Suprapubic skin (tissue), 4 donors: ENCODE measurements at regions not wholly inside any gene's neighbourhood (a gene's known extent, or its start where the extent isn't known, plus 50 kb on each side); places are given as distances from the start of the nearest gene placed in this dataset.

Experiments used
- DNase-seq, 2 donors: peaks; one replicate each; pipeline ENCODE4 v3.0.0-alpha.2; 2019; ENCODE audit warnings: low spot score in 2 of 2
- H3K27ac ChIP-seq: fragments of 200-600 bp; sonication (generic); one replicate; pipeline ENCODE4 v1.5.1; 2019
- H3K27me3 ChIP-seq: fragments of 200-600 bp; sonication (generic); one replicate; pipeline ENCODE4 v1.5.1; 2019
- H3K36me3 ChIP-seq: fragments of 200-600 bp; sonication (generic); one replicate; pipeline ENCODE4 v1.5.1; 2019
- H3K4me1 ChIP-seq: fragments of 200-600 bp; sonication (generic); one replicate; pipeline ENCODE4 v1.5.1; 2019
- H3K4me3 ChIP-seq: fragments of 200-600 bp; sonication (generic); one replicate; pipeline ENCODE4 v1.5.1; 2019; ENCODE audit warnings: mild to moderate bottlenecking
- H3K9me3 ChIP-seq: fragments of 200-600 bp; sonication (generic); one replicate; pipeline ENCODE4 v1.5.1; 2019
- EP300 ChIP-seq: sonication (generic); formaldehyde crosslinking; IDR thresholded peaks from one replicate; pipeline ENCODE4 v1.6.1; 2017; ENCODE audit warnings: antibody characterized with exemption
- POLR2A ChIP-seq, 2 donors: fragments of 450-650 bp; IDR thresholded peaks; one replicate each; pipeline ENCODE4 v1.6.1; 2017; ENCODE audit warnings: antibody characterized with exemption in 2 of 2, mild to moderate bottlenecking in 2 of 2, moderate library complexity in 2 of 2
- POLR2AphosphoS5 ChIP-seq, 3 donors: sonication (generic); formaldehyde crosslinking; IDR thresholded peaks; one replicate each; pipeline ENCODE4 v1.6.1; 2017; ENCODE audit warnings: antibody characterized with exemption in 3 of 3
- WGBS: methylation state at CpG from one replicate; pipeline ENCODE4 v1.1.5; 2018; 5-methylcytosine and 5-hydroxymethylcytosine counted together
- TF ChIP-seq, protein P1 (sequence below), 2 donors: fragments of 200-600 bp in 1 of 2; fragments of 450-650 bp in 1 of 2; sonication (generic) in 1 of 2; IDR thresholded peaks; one replicate each; pipeline ENCODE4 v1.5.1; 2016 to 2019; ENCODE audit warnings: antibody characterized with exemption in 2 of 2, mild to moderate bottlenecking in 1 of 2, moderate library complexity in 1 of 2

DNA sequence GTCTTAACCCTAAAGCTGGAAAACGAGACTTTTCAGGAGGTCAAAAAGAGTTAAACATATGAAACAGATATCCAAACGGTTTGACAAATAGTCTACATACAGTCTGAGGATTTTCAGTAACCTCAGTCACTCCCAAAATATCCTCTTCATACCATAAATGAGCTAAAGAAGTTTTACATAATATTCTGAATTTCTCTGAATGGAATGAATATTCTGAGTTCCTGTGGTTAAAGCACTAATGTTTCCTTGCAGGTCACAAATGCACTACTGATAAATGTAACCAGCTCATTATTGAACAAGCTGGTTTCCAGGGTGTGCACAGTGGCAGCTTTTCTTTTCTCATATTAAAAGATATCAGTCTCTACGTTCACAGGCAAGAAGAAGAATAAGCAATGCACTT is 137.4 kb upstream of the POU1F1 start:
- H3K36me3 ChIP-seq = no peaks in the 10 kb centered on the region
- H3K9me3 ChIP-seq = no peaks in the 10 kb centered on the region
- no peak overlapping the region for H3K4me3 ChIP-seq
- no peak overlapping the region for H3K27ac ChIP-seq
- TF ChIP-seq, protein P1, sequence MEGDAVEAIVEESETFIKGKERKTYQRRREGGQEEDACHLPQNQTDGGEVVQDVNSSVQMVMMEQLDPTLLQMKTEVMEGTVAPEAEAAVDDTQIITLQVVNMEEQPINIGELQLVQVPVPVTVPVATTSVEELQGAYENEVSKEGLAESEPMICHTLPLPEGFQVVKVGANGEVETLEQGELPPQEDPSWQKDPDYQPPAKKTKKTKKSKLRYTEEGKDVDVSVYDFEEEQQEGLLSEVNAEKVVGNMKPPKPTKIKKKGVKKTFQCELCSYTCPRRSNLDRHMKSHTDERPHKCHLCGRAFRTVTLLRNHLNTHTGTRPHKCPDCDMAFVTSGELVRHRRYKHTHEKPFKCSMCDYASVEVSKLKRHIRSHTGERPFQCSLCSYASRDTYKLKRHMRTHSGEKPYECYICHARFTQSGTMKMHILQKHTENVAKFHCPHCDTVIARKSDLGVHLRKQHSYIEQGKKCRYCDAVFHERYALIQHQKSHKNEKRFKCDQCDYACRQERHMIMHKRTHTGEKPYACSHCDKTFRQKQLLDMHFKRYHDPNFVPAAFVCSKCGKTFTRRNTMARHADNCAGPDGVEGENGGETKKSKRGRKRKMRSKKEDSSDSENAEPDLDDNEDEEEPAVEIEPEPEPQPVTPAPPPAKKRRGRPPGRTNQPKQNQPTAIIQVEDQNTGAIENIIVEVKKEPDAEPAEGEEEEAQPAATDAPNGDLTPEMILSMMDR (IDR thresholded peaks at IDR 0.05) = no peak
- TF ChIP-seq POLR2AphosphoS5 (IDR thresholded peaks at IDR 0.05) (no peak), EP300 (no peak), POLR2A (IDR thresholded peaks at IDR 0.05) (no peak)
- H3K4me1 ChIP-seq = no peaks in the 10 kb centered on the region
- DNase-seq = no peak
- no peaks in the 10 kb centered on the region for H3K27me3 ChIP-seq
- 37% methylated on average over 3 of the region's 3 CpGs for WGBS

- Histone ChIP-seq H3K4me1 (no peaks in the 10 kb centered on the region), H3K4me3 (no peak overlapping the region), H3K27ac (no peak overlapping the region), H3K36me3 (no peaks in the 10 kb centered on the region), H3K27me3 (no peaks in the 10 kb centered on the region), H3K9me3 (no peaks in the 10 kb centered on the region)
- TF ChIP-seq POLR2AphosphoS5 (IDR thresholded peaks at IDR 0.05) = no peak
- TF ChIP-seq EP300 = no peak
- DNase-seq = no peak
Observed at GRCh38 chr3:87410110-87410509, 133.7 kb upstream of the POU1F1 start.

DNA sequence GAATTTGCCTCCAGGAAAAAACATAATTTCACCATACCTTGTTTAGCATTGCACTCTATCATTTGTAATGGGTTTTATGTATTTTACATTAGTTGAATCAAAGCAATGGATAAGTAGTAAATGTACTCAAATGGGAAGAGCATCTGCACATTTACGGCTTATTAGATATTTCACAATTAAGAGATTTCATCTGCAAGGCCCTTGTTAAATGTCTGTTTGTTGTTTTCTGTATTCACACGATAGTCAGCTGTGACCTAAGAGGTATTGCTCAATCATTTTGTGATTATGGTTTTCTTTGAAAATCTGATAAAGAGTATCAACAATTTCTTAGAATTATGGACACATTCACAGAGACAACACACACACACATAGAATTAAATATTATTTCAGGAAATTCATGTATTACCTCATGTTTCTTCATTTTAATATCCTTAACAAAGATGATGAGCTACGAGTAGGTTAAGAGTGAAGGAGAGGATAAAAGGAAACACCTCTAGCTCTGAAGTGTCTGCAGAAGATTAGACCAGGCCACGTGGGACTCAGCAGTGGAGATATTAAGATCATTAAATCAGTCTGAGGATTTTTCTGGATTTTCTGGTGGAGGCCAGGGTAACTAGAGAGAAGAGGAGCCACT is 121.9 kb upstream of the POU1F1 start:
- 34% methylated on average over 4 of the region's 4 CpGs for WGBS
- no peaks in the 10 kb centered on the region for H3K27me3 ChIP-seq
- H3K36me3 ChIP-seq = no peaks in the 10 kb centered on the region
- TF ChIP-seq POLR2AphosphoS5 (IDR thresholded peaks at IDR 0.05) (no peak), POLR2A (IDR thresholded peaks at IDR 0.05) (no peak), EP300 (no peak)
- TF ChIP-seq, protein P1 (IDR thresholded peaks at IDR 0.05) = no peak
- no peak overlapping the region for H3K27ac ChIP-seq
- no peaks in the 10 kb centered on the region for H3K4me1 ChIP-seq
- no peak overlapping the region for H3K4me3 ChIP-seq
- peaks cover 3% of the 10 kb centered on the region for H3K9me3 ChIP-seq
- no peak for DNase-seq

DNA sequence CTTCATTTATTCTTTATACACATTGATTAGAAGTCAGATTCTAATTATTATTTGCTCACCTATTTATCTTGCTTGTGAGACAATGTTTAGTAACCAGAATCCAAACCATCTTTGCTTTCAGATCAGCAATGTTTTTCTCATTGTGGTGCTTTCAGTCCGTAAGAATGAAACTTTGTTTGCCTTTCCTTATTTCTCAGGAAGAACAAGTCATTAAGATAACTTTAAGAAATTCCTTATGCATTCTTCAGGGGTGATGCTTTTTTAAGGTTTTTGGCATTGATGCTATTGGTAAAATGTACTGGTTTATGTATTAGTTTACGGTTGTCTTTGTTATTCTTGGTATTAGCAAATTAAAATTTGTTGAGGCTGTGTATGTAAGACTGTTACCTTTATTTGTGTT is 120.8 kb upstream of the POU1F1 start:
- TF ChIP-seq POLR2AphosphoS5 (IDR thresholded peaks at IDR 0.05) (no peak), EP300 (no peak), POLR2A (IDR thresholded peaks at IDR 0.05) (no peak)
- TF ChIP-seq, protein P1 (IDR thresholded peaks at IDR 0.05) = no peak
- Histone ChIP-seq H3K4me3 (no peak overlapping the region), H3K27me3 (no peaks in the 10 kb centered on the region), H3K4me1 (no peaks in the 10 kb centered on the region), H3K27ac (no peak overlapping the region), H3K9me3 (peaks cover 3% of the 10 kb centered on the region), H3K36me3 (no peaks in the 10 kb centered on the region)
- no peak for DNase-seq
- 71% methylated on average over 2 of the region's 2 CpGs for WGBS

GRCh38 chr3:87390821-87391220 is 114.4 kb upstream of the POU1F1 start:
- Histone ChIP-seq H3K4me3 (no peak overlapping the region), H3K27me3 (no peaks in the 10 kb centered on the region), H3K27ac (no peak overlapping the region), H3K4me1 (no peaks in the 10 kb centered on the region), H3K9me3 (peaks cover 3% of the 10 kb centered on the region), H3K36me3 (no peaks in the 10 kb centered on the region)
- 85% methylated on average over 3 of the region's 3 CpGs for WGBS
- no peak for DNase-seq
- no peak for TF ChIP-seq POLR2A (IDR thresholded peaks at IDR 0.05)
- TF ChIP-seq EP300 = no peak
- TF ChIP-seq, protein P1 (IDR thresholded peaks at IDR 0.05) = no peak
- no peak for TF ChIP-seq POLR2AphosphoS5 (IDR thresholded peaks at IDR 0.05)

- Histone ChIP-seq H3K27ac (no peak overlapping the region), H3K4me1 (no peaks in the 10 kb centered on the region), H3K27me3 (no peaks in the 10 kb centered on the region), H3K36me3 (no peaks in the 10 kb centered on the region), H3K4me3 (no peak overlapping the region), H3K9me3 (peaks cover 3% of the 10 kb centered on the region)
- no peak for DNase-seq
- no peak for TF ChIP-seq EP300
- TF ChIP-seq, protein P1 (IDR thresholded peaks at IDR 0.05) = no peak
- no peak for TF ChIP-seq POLR2A (IDR thresholded peaks at IDR 0.05)
- TF ChIP-seq POLR2AphosphoS5 (IDR thresholded peaks at IDR 0.05) = no peak
- 62% methylated on average over 4 of the region's 4 CpGs for WGBS
Observed at GRCh38 chr3:87390353-87390752, 114.0 kb upstream of the POU1F1 start.
